Anterior cingulate cortex (tissue), 58 donors: ENCODE measurements at regions not wholly inside any gene's neighbourhood (a gene's known extent, or its start where the extent isn't known, plus 50 kb on each side); places are given as distances from the start of the nearest gene placed in this dataset.

Experiments
- DNase-seq, 58 donors: peaks; one replicate each; lab custom pipeline; 2025; lab: John Stamatoyannopoulos, UW

GRCh38 chr13:86201477-86201876 lies 402.3 kb upstream of the SLITRK6 start:
- no peak for DNase-seq

DNA sequence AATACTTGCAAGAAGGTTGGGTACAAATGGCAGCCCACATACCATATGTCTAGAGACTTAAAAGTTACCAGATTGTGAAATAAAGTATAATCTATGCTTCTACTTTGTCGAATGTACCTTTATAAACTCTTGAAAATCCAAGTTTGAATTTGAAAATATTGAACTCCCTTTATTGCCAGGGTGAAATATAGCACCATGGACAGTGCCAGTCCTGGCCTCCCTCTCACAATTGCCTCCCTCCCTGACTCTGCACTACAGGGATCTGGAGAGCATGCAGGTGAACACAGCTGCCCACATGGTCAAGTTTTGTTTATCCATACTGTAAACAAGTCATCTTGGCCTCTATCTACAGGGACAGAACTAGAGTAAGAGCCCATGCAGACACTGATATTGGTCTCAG lies 394.1 kb upstream of the SLITRK6 start:
- peak in 1 of 58 donors; percentile 7 for DNase-seq

- DNase-seq, result no peak
These were observed 389.0 kb upstream of the SLITRK6 start for GRCh38 chr13:86188170-86188569.

DNA sequence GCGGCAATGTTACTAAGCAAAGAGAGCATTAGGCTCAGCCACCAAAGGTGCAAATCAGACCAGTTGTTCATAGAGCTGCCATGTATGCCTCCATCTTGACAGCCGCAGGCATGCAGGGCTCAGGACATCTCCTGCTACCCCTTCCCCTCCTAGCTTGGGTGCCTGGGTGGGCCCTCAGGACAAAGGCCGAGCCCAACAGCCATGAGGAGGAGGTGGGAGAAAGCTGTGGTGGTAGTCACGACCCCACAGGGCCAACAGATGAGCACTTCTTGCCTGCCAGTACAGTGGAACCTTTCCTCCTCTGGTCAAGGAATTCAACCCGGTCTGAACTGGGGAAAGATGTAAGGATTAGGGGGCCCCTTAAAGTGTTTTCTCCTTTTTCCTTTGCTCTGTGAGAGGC lies 386.4 kb upstream of the SLITRK6 start:
- no peak for DNase-seq

- no peak for DNase-seq
These were observed 385.9 kb upstream of the SLITRK6 start for GRCh38 chr13:86185107-86185506.

DNA sequence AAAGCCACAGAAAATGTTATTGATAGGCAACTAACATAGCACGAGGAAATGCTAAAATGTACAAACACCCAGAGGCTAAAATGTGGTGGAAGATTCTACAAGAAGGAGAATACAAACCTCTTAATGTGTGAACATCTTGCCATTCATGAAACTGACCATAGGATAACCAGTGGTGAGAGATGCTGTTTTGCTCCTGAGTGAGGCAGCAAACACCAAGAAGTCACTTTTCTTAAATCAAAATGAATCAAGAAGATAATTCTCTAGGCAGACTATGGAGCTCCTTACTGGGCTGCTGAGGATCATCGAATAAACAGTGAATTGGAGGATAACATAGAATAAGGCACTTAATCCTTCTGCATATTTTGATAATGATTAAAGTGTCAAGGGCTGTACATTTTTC lies 375.4 kb upstream of the SLITRK6 start:
- DNase-seq, result no peak

GRCh38 chr13:86172961-86173360 lies 373.7 kb upstream of the SLITRK6 start:
- no peak for DNase-seq

DNA sequence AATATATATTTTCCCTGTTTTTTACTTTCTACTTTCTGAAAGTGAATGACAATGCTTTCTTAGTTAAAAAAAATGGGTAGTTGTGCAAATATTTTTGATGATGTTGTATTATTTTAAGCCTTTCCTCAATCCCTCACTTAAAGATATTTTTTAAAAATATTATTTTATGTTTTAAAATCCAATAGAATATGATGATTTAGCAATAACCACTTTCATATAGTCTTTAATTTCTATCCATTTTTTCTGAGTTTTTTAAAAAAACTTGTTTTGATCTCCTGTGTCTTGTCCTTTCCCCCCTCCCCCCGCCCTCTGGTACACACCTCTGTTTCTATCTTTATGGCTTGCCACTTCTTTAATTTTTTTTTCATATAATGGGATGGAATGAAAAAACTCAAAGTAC lies 362.0 kb upstream of the SLITRK6 start:
- DNase-seq, result no peak

- DNase-seq, result no peak
These were observed 356.5 kb upstream of the SLITRK6 start for GRCh38 chr13:86155756-86156155.

DNA sequence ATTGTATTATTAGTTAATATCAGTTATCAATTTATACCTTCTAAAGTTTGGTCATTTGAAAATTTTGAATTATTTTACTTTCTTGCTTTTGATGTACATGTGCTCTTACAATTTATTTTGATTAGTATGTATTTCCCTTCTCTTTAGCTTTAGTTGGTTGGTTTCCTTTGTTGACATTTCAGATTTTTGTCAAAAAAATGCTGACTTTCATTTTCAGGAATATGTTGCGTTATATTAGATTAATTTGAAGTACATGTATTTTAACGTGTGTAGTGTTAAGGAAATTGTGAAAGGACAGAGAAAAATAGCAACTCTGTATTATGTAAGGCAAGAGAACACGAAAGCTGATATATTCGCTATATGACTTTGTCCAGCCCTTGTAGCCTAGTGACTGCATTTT lies 342.9 kb upstream of the SLITRK6 start:
- no peak for DNase-seq

GRCh38 chr13:86135856-86136255 lies 336.6 kb upstream of the SLITRK6 start:
- DNase-seq, result no peak

- DNase-seq, result no peak
These were observed 322.7 kb upstream of the SLITRK6 start for GRCh38 chr13:86121881-86122280.

DNA sequence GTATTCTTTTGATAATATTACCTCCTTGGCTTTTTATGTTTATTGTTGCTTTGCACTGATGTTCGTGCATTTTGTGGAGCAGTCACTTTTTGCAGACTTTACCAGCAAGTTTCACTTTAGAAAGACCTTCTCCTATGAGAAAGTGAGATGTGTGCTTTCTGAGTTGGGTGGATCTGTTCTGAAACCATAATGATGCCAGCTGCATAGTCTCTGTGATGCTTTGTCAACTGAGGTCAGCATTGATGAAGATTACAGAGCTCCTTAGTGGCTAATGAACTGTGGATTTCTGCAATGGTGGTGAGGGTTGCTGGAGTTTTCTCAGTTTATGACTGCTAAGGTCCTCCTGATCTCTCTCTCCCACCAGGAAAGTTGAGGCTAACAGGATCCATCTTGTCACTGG lies 309.9 kb upstream of the SLITRK6 start:
- no peak for DNase-seq

- DNase-seq, result no peak
These were observed 309.1 kb upstream of the SLITRK6 start for GRCh38 chr13:86108334-86108733.

GRCh38 chr13:86098511-86098910 lies 299.3 kb upstream of the SLITRK6 start:
- DNase-seq, result no peak

- DNase-seq, result no peak
These were observed 296.1 kb upstream of the SLITRK6 start for GRCh38 chr13:86095351-86095750.

DNA sequence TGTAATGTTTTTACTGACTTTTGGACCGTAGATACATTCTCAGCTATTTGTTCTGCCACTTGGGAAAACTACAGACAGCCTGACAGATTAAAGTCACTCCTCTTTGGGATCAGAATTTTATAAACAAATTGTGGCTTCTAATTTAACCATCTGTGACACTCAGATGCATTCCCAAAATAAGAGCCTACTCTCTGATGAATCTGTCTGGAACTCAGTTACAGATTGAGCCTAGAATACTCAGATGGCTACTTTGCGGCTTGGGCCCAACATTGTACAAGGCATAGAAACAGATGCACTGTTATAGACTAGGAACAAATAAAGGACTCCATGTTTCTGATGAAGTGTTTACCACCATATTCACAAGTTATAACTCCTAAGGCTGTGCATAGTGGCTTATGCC lies 291.0 kb upstream of the SLITRK6 start:
- DNase-seq, result no peak

DNA sequence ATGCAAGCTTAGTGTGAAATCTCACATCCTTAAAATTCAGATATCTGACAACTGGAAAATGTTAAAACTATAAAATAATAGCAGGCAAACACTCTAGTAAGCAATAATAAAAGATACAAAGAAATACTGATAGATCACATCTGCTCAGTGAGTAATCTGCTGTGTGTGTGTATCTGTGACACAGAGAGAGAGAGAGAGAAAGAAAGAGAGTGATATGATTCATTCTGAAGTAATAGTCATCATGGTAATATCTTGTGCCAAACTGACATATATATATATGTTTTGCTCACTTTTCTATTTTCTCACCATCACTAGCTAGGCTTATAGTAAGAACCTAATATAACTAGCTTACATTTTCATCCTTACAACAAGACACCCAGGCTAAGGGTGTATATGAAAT lies 288.0 kb upstream of the SLITRK6 start:
- no peak for DNase-seq

- DNase-seq, result no peak
These were observed 286.7 kb upstream of the SLITRK6 start for GRCh38 chr13:86085890-86086289.

DNA sequence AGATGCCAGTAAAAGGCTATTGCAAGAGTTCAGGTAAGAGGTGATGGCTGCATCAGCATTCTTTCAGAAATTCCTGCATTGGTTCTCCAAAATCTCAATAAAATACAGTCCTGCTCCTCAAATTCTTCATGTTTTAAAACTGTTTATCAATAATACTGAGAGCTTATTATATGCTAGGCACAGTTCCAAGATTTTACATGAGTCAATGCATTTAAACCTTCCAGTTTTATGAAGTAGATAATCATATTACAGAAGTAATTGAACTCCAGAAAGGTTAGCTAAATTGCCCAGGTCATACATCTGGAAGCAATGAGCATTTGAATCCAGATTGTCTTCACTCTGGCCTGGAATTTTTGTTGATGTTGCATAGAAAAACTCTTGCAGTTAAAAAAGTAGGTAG lies 282.9 kb upstream of the SLITRK6 start:
- no peak for DNase-seq

DNA sequence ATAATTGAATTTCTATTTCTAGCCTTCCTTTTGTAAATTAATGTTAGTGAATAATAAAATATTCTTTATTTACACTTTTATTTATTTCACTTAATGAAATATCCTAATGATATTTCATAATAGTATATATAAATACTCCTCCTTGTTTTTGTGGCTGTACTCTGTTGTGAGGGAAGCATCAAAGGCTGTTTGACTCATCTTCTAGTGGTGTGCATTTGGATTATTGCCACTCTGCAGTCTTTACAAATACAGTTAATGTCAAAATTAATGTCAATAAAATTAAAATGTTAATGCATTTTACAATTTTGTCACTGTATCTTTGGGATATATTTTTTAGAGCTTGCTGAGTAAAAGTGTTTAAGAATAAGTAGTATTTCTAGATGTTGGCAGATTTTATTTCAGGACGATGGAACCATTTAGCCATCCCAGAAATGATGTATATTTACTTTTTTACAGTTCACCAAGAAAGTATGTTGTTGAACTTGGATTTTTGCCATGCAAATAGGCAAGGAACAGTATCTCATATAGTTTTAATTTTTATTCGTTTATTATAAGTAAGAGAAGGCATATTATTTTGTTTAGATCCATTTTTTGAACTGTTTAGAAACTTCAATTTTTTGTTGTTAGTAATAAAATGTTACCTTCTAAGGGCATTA lies 281.2 kb upstream of the SLITRK6 start:
- no peak for DNase-seq

DNA sequence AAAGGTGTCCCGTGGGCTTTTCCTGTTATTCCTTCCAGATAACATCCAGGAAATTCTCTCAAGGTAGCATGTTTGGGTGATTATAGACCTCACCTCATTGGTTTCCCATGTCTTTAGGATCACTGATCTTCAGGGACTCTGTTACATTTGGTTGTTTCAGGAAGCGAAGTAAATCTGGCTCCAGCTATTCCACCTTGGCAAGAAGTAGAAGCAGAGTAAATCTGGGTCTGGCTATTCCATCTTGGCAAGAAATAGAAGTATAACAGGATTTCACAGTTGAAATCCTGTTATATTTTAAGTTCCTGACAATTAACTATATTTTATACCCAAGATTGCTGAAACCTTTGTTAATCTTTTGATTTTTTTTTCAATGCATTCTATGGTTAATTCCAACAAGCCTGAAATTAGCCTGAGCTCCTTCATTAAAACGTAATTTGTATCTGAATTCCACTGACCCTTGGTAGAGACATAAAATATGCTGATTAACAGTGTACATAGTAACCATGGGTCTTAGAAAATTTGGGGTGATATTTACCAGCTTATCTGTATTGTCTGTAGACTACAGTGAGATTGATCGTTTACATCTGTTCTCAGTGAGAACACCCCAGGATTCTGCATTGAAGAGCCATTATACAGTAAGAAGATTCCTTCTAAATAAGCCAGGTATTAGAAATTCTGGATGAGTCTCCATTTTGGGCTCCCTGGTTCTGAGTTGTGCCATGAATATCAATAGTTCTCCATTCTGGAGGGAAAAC lies 267.6 kb upstream of the SLITRK6 start:
- DNase-seq, result no peak
